SH-SY5Y (cell line): ENCODE measurements at regions not wholly inside any gene's neighbourhood (a gene's known extent, or its start where the extent isn't known, plus 50 kb on each side); places are given as distances from the start of the nearest gene placed in this dataset.

Experiments
- GATA2 ChIP-seq: IDR thresholded peaks from 2 replicates; pipeline ENCODE4 v1.6.1; 2011; ENCODE audit warnings: mild to moderate bottlenecking, low read depth, low read length
- GATA3 ChIP-seq: IDR thresholded peaks from 2 replicates; pipeline ENCODE4 v1.6.1; 2011; ENCODE audit warnings: low read depth, mild to moderate bottlenecking, low read length, moderate library complexity

DNA sequence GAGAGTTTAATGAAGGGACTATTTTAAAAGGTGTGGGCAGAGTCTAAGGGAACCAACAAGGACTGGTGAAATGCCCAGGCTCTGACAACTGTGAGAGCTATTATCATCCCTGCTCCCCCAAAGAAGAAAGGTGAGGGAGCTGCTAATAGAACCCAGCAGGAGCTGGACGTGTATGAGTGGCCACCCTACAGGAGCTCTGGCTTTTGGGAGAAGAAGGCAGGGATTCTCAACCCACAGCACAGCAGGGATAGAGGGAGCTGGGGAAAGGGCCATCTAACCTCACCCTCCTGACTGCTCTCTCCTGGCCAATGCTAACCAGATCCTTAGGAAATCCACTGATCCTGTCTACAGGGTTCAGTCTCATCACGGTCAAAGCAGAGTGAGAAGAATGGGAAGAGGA is 57.1 kb downstream of the GRIN2B start:
- TF ChIP-seq GATA3 (no peak), GATA2 (no peak)

DNA sequence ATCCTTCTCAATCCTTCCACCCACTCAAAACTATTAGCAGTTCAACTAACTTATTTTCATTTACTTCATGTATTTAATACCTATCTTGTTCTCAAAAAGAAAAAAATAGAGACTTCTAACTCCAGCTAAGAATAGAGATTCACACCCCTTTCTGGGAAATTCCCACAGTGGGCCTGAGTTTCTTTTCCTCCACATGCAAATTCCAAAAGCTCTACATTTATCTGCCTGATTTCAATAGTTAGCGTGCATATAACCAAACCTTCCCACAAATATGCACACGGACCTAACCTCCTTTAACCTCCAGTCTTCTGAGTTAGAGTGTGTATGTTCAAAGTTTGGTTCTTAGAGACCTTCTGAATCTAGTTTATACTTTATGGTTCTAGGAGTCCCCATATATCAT is 62.5 kb downstream of the GRIN2B start:
- TF ChIP-seq GATA3 (no peak), GATA2 (no peak)

DNA sequence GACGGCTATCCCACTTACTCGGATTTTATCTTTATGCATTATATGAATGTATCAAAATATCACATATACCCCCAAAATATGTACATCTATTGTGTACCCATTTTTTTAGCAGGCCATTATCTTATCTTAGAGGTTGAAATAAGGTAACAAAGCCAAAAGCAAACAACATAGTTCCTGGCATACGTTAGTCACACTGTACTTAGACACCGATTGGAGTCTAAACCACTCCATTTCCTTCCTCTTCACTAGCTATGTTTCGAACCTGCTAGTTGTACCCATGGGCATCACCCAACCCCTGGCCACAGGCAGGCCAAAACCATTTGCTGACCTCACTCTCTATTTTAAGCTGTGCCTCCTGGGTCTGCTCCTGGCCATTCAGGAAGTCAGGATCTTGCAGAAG is 66.3 kb downstream of the GRIN2B start:
- TF ChIP-seq GATA3 (no peak), GATA2 (no peak)

DNA sequence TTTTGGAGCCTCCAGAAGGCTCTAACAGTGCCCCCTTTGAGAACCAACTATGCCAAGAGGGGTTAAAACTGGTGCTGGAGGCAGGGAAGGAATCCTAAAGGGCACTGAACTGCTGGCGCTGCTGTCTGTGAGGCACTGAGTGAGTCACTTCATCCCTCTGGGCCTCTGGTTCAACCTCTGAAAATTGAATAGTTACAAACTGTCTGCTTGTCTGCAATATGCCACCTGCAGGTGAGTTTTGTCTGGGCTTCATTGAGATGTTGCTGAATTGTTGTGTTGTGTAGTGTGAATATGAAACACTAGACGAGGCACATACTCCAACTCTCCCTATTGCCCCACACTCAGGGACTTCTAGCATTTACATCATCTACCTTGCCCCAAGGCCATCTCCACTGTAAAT is 68.0 kb downstream of the GRIN2B start:
- TF ChIP-seq GATA2 (no peak), GATA3 (no peak)

DNA sequence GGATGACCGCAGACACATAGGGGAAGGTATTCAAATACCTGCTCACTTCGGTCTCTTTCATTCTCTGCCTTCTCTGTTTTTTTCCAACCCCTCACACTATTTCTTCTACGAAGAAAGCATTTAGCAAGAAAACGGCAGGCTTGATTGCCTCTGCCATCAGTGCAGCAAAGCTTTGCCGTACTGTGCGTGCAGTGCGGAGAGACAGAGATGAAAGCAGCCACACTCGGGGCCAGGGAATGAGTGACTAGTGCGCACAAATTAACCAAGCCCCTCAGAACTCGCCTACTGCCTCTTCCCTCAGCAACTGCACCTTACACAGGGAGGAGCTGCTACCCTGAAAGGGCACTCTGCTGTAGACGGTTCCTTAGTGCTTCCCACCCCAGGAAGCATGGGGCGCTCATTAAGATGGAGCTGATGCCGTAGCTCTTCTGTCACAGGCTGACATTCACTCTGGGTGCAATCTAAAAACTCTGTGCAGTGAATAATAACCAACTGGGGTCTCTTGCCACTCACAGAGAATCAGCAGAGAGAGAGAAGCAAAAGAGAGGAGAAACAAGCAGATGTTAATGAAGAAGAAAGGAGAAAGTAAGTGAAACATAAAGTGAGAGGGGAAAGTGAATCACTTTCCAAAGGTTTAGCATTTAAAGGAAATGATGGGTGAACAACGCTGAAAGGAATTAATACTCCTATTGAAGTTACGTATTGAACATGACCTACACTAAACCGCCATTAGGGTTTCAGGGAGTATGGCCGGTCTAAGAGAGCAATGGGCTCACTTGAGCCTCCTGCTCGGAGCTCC is 69.4 kb downstream of the GRIN2B start:
- TF ChIP-seq GATA2 = no peak
- TF ChIP-seq GATA3 = no peak

DNA sequence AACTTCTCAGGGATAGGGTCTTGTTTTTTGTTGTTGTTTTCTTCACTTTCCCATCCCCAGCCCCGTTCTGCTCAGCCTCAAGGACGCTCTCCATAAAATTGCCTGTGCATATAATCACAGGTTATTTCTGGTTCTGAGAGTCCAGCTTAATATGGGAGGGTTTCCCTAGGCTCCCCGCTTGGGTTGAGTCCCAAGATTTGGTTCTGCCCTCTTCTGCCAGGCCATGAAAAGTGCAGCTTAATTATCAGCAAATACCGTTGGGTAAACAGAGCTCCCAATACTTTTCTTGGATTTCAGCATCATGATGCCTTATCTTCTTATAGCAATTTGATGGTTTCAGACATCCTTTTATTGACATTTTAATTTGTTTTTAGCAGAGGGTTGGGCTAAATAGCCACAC is 75.6 kb downstream of the GRIN2B start:
- TF ChIP-seq GATA2 (no peak), GATA3 (no peak)

DNA sequence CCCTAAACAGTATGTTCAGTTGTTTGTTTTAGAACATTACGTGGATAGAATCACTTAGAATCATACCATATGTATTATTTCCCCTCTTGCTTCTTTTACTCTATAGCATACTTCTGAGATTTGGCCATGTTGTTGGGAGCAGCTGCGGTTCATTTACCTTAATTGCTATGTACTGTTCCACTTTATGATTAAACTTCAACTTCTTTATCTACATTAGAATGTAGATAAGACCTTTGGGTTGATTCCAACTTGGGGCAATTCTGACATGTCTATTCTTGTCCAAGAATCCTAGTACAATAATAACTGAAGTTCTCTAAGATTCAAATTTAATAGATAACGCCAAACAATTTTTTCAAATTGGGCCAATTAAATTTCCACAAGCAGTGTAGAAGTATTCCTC is 80.7 kb downstream of the GRIN2B start:
- no peak for TF ChIP-seq GATA3
- no peak for TF ChIP-seq GATA2

DNA sequence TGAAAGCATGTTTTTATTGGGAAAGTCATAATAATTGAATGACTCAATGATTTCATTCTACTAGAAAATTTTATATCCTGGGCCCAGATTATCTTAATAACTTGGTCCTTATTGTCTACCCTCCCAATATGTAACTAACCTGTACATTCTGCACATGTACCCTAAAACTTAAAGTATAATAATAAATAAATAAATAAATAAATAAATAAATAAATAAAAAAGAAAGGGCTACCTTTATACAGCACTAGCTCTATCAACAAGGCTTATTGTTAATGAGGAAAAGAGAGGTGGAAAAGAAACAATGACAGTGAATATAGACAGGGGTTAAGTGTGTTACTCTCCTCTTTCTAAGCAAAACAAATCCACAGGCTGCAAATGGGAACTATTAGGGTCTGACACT is 83.6 kb downstream of the GRIN2B start:
- TF ChIP-seq GATA2 (no peak), GATA3 (no peak)

DNA sequence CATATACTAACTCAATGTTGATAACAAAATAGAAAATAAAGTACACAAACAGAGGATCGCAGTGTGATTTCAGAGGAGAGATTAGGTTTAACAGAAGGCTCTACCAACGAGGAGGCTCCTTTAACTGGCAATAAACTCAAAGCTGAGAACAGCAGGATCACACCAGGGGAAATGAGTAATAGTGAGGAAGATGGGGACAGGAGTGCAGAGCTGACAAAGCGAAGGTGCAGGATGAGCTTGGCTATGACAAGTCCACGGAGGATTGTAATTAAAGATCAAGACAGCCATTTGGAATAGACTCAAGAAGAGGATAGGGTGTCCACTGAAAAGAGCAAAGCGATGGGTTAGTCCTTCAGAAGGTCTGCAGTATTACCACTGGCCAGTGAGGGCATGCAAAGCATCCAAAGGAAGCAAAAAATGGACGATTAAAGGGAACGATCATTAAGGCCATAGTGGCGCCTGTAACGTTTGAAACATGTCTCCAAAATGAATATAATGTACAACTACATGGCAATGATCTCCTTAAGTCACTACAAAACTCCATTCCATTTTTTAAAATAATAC is 85.3 kb downstream of the GRIN2B start:
- TF ChIP-seq GATA2 (no peak), GATA3 (no peak)

DNA sequence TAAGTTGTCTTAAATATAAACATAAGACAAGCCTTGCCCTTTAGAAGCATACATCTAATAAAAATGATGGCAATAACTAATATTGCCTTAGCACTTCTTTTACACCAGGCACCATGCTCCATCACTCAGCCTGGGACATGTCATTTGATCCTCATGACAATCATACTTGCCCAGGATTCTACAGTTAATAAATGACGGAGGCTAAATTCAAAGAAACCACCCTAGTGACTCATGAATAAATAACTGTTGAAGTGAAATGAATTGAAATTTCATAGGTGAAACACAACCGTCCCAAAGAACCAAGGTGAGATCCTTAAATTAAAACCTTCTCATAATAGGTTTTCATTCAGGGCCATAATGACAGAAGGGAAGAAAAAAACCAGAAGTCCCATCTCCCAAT is 89.5 kb downstream of the GRIN2B start:
- TF ChIP-seq GATA3 (no peak), GATA2 (no peak)

DNA sequence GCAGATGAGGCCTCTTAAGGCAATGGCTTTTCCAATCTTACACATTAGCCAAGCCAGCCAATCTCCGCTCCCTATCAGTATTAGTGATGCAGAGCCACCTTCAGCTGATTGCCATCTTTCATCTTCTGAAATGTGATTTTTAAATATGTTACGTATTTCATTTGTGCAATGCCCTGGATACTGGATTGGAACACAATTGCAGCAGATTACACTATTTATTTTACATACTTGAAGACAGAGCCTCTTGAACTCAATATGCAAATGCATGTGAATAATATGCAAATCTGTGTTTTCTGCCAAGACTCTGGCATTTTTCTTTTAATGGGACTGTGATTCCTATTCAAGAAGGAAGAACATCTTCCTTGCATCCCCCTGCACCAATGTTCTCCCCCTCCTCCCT is 90.5 kb downstream of the GRIN2B start:
- TF ChIP-seq GATA3 (no peak), GATA2 (no peak)

DNA sequence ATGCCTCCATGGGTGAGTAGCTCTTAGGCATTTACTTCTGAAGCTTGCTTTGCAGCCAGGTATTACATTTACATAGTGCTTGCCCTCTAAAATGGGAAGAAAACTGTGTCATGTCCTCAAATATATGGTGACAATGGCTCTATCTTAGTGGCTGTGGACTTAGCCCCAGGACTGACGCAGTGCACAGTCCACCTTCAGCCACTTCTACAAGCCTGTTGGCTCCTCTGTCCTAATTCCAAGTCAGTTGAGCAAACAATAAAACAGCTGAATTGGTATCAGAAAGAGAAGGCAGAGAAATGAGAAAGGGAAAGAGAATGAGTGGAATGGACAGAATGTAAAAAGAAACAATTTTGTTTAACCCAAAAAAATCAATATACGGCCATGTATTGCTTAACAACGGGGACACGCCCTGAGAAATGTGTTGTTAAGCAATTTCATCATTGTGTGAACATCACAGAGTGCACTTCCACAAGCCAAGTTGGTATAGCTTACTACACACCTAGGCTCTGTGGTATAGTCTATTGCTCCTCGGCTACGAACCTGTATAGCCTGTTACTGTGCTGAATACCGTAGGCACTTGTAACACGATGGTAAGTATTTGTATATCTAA is 93.5 kb downstream of the GRIN2B start:
- TF ChIP-seq GATA2 (no peak), GATA3 (no peak)

DNA sequence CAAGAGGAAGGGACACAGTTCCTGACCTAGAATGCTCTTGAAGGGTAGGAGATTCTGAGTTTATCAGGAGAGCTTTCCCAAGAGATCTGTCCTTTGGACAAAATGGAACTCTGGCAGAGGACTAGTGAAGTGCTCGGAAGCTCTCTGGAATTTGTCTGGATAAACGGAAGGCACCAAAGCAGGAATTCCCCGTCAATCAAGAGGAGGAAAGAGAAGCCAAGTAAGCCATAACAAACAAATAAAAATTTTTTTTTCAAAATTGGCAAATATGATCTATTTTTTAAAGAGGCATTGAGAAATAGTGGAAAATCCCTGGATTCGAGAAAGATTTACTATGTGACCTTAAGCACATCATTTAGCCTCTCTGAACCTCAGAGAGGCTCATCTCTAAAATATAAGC is 99.2 kb downstream of the GRIN2B start:
- no peak for TF ChIP-seq GATA2
- TF ChIP-seq GATA3 = no peak

DNA sequence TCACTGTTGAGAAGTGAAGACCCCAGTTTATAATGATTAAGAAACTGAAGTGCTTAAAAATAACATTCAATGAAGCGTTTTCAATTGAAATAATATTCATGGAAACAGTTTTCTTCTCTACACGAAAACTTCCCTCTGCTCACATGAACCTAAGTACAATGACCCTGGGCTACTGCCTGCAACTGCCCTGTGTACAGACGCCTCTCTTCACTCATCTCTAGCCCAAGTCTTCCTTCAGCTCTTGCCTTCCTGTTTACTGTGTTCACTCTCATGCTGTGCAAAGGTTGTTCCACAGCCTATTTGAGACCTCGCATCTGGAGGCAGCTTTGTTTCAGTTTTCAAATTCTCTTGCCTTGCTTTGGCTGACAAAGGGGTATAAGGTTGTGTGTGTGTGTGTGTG is 100.8 kb downstream of the GRIN2B start:
- no peak for TF ChIP-seq GATA2
- no peak for TF ChIP-seq GATA3

DNA sequence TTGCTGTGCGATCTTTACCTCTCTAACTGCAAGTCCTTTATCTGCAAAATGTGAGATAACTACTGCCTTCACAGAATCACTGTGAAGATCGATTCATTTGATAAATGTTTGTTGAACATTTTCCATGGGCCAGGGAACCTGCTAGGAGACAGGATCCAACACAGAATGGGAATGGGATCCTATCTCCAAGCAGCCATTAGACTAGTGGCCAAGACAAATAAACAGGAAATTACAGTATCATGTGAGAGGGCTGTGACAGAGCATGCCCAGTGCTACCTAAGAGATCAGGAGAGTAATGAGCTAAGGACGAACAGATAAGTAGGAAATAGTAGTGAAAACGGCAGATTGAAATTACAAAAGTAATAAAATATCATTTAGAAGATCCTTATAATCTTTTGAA is 105.7 kb downstream of the GRIN2B start:
- TF ChIP-seq GATA3 (no peak), GATA2 (no peak)

DNA sequence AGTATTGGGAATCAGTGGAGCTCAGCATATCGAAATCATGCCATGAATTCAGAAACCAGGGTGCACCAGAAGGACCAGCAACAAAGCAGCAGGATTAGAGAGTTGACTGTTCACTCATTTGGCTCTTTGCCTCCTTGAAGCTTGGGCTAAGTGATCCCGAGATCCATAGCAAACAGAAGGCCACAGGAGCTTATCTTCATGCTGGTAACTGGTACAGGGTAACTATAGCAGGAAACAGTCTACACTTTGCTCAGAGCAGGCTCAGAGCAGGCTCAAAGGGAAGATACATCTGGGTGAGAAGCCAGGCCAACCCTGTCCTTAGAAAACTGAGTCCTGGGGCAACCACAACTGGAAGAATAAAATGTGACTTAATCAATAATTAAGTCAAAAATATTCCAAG is 111.1 kb downstream of the GRIN2B start:
- no peak for TF ChIP-seq GATA3
- no peak for TF ChIP-seq GATA2
